Tibial nerve (tissue), 4 donors: ENCODE measurements at regions not wholly inside any gene's neighbourhood (a gene's known extent, or its start where the extent isn't known, plus 50 kb on each side); places are given as distances from the start of the nearest gene placed in this dataset.

ENCODE experiments used
- CTCF ChIP-seq, 5 experiments: fragments of 200-600 bp in 3 of 5; fragments of 450-650 bp in 2 of 5; sonication (generic) in 3 of 5; IDR thresholded peaks; one replicate each; pipeline ENCODE4 v1.5.1; 2016 to 2019; ENCODE audit warnings: antibody characterized with exemption in 5 of 5, mild to moderate bottlenecking in 3 of 5, moderate library complexity in 2 of 5
- EP300 ChIP-seq, 2 donors: sonication (generic); formaldehyde crosslinking; IDR thresholded peaks; one replicate each; pipeline ENCODE4 v1.6.1; 2017; ENCODE audit warnings: antibody characterized with exemption in 2 of 2, mild to moderate bottlenecking in 1 of 2
- POLR2A ChIP-seq, 2 donors: fragments of 450-650 bp; IDR thresholded peaks; one replicate each; pipeline ENCODE4 v1.6.1; 2017; ENCODE audit warnings: antibody characterized with exemption in 2 of 2, mild to moderate bottlenecking in 2 of 2, moderate library complexity in 2 of 2

GRCh38 chr10:123470336-123470921 is 195.7 kb upstream of the GPR26 start:
- TF ChIP-seq CTCF (IDR thresholded peaks at IDR 0.05): no peak
- no peak for TF ChIP-seq POLR2A (IDR thresholded peaks at IDR 0.05)
- TF ChIP-seq EP300 (IDR thresholded peaks at IDR 0.05): no peak
